ENCODE measurements at regions not wholly inside any gene's neighbourhood (a gene's known extent, or its start where the extent isn't known, plus 50 kb on each side); places are given as distances from the start of the nearest gene placed in this dataset.

- Histone ChIP-seq H3K9ac (ENCODE audit: low read length) (no peak overlapping the region), H3K9me3 (ENCODE audit: low read length) (no peaks in the 10 kb centered on the region), H3K27me3 (ENCODE audit: insufficient read depth, low read length) (peaks cover 5% of the 10 kb centered on the region; the same call in 1 of the 2 replicates), H3K9me2 (ENCODE audit: low read depth, low read length) (no peaks in the 10 kb centered on the region), H3K36me3 (ENCODE audit: insufficient read depth, low read length) (no peaks in the 10 kb centered on the region), H3K27ac (ENCODE audit: low read depth, low read length, poor library complexity, severe bottlenecking) (no peak overlapping the region), H3K4me2 (ENCODE audit: low read length) (no peak overlapping the region), H3F3A (ENCODE audit: insufficient read depth, low read length) (no peaks in the 10 kb centered on the region), H4K20me1 (ENCODE audit: insufficient read depth, low read length) (no peaks in the 10 kb centered on the region), H3K4me3 (ENCODE audit: low read depth, low read length, poor library complexity, severe bottlenecking) (no peak overlapping the region), H2AFZ (ENCODE audit: low read length) (no peak overlapping the region), H3K79me2 (ENCODE audit: insufficient read depth, low read length) (no peaks in the 10 kb centered on the region), H3K4me1 (ENCODE audit: insufficient read depth, low read length, severe bottlenecking) (no peaks in the 10 kb centered on the region)
- TF ChIP-seq CTCF (IDR thresholded peaks at IDR 0.05; ENCODE audit: low read length) = no peak
- no peak for TF ChIP-seq EZH2 (IDR thresholded peaks at IDR 0.05; ENCODE audit: borderline replicate concordance, low read length)
Observed at GRCh38 chr2:215876937-215877238, 136.5 kb downstream of the MREG start.

DNA sequence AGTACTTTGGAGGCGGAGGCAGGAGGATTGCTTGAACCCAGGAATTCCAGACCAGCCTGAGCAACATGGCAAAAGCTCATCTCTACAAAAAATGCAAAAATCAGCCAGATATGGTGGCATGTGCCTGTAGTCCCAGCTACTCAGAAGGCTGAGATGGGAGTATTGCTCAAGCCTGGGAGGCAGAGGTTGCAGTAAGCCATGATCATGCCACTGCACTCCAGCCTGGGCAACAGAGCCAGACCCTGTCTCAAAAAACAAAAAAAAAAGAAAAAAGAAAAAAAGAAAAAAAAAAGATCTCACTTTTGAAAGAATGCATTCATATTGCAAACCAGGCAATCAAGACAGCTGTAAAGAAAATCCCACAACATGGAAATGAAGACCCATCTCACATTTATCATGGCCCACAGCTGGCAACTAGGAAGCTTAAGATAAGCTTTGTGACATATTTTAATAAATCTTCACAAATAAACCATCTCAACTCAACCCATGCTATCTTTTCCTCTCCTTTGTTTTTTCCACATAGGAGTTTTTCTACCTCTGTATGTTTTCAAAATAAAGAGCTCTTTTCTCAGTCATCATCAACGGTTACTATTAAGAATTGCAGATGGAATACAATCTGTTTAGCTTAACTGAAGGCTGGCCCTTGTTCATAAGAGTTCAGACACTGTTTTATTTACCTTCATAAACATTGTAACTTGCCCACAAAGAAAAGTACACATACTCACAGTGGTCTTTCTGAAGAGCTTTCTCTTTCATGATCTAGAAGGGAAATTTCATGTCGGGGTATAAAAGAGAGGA is 137.0 kb downstream of the MREG start:
- H3K9me2 ChIP-seq (ENCODE audit: low read depth, low read length) = no peaks in the 10 kb centered on the region
- H3K36me3 ChIP-seq (ENCODE audit: insufficient read depth, low read length) = no peaks in the 10 kb centered on the region
- no peak overlapping the region for H2AFZ ChIP-seq (ENCODE audit: low read length)
- no peaks in the 10 kb centered on the region for H3K79me2 ChIP-seq (ENCODE audit: insufficient read depth, low read length)
- H4K20me1 ChIP-seq (ENCODE audit: insufficient read depth, low read length) = no peaks in the 10 kb centered on the region
- H3K4me3 ChIP-seq (ENCODE audit: low read depth, low read length, poor library complexity, severe bottlenecking) = no peak overlapping the region
- H3K27me3 ChIP-seq (ENCODE audit: insufficient read depth, low read length) = peaks cover 5% of the 10 kb centered on the region; the same call in 1 of the 2 replicates
- H3K9ac ChIP-seq (ENCODE audit: low read length) = no peak overlapping the region
- H3K9me3 ChIP-seq (ENCODE audit: low read length) = no peaks in the 10 kb centered on the region
- no peak overlapping the region for H3K4me2 ChIP-seq (ENCODE audit: low read length)
- H3K4me1 ChIP-seq (ENCODE audit: insufficient read depth, low read length, severe bottlenecking) = no peaks in the 10 kb centered on the region
- TF ChIP-seq EZH2 (IDR thresholded peaks at IDR 0.05; ENCODE audit: borderline replicate concordance, low read length) (no peak), CTCF (IDR thresholded peaks at IDR 0.05; ENCODE audit: low read length) (no peak)
- no peaks in the 10 kb centered on the region for H3F3A ChIP-seq (ENCODE audit: insufficient read depth, low read length)
- no peak overlapping the region for H3K27ac ChIP-seq (ENCODE audit: low read depth, low read length, poor library complexity, severe bottlenecking)

DNA sequence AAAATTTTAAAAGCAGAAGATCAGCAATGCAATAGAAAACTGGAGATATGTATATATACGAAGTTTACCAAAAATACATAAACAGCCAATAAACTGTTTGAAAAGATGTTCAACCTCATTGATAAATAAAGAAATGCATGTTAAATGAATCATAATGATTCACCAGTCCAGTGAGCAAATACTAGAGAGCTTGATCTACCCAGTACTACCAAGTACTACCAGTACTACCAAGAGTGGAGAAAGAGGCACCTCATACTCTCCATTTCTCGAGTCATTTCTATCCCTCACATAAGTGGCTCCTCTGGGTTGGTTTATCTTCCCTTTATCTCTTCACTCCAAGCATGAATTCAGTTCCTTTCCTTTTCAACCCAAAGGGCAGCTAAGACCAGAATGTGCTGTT is 138.9 kb downstream of the MREG start:
- Histone ChIP-seq H3K27ac (ENCODE audit: low read depth, low read length, poor library complexity, severe bottlenecking) (no peak overlapping the region), H3K9me3 (ENCODE audit: low read length) (no peaks in the 10 kb centered on the region), H3K9ac (ENCODE audit: low read length) (no peak overlapping the region), H3K27me3 (ENCODE audit: insufficient read depth, low read length) (peaks cover 5% of the 10 kb centered on the region; the same call in 1 of the 2 replicates), H3K79me2 (ENCODE audit: insufficient read depth, low read length) (no peaks in the 10 kb centered on the region), H2AFZ (ENCODE audit: low read length) (no peak overlapping the region), H3K36me3 (ENCODE audit: insufficient read depth, low read length) (no peaks in the 10 kb centered on the region), H3K4me3 (ENCODE audit: low read depth, low read length, poor library complexity, severe bottlenecking) (no peak overlapping the region), H3K4me2 (ENCODE audit: low read length) (no peak overlapping the region), H4K20me1 (ENCODE audit: insufficient read depth, low read length) (no peaks in the 10 kb centered on the region), H3F3A (ENCODE audit: insufficient read depth, low read length) (no peaks in the 10 kb centered on the region), H3K9me2 (ENCODE audit: low read depth, low read length) (no peaks in the 10 kb centered on the region), H3K4me1 (ENCODE audit: insufficient read depth, low read length, severe bottlenecking) (no peaks in the 10 kb centered on the region)
- TF ChIP-seq EZH2 (IDR thresholded peaks at IDR 0.05; ENCODE audit: borderline replicate concordance, low read length) (no peak), CTCF (IDR thresholded peaks at IDR 0.05; ENCODE audit: low read length) (no peak)
